ENCODE measurements at regions not wholly inside any gene's neighbourhood (a gene's known extent, or its start where the extent isn't known, plus 50 kb on each side); places are given as distances from the start of the nearest gene placed in this dataset.

DNA sequence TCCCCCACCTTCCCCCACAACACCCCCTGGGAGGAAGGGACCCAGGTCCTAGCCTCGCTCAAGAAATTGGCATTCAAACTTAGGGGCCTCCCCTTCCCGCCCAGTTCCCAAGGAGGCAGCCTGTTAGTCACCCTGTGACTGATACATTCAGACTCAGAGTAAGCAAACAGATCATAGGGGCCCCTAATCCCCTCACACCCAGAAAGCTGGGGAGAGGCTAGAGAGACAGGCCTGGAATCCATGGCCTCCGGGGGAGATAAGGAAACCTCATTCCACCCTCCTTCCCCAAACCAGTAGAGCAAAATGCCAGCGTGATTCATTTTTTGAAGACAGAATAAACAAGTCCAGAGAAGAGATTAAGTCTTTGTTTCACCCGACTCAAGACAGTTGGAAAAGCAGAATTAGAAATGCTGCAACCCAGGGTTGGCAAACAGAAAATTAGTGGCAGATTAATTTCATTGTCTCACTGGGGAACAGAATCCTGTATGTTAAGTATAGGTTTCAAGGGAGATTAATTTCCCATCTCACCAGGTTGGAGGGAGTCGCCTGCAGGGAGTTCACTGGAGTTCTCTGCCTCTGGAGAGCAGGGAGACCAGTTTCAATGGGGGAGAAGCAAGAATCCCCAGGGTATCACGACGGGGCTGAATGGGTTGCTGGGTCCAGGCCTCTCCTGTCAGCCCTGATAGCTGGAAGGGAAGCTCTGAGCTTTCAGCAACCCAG, 268.3 kb downstream of the UACA start:
- no peak overlapping the region for H4K91ac ChIP-seq (replicated peaks; ENCODE audit: insufficient read length, low read length)
- H3K14ac ChIP-seq (ENCODE audit: insufficient read length), result no peak overlapping the region
- H4K5ac ChIP-seq (ENCODE audit: insufficient read length, low read depth, low read length), result no peak overlapping the region
- no peak overlapping the region for H2BK120ac ChIP-seq (replicated peaks; ENCODE audit: low read depth, low read length)
- no peak overlapping the region for H3K4me2 ChIP-seq (ENCODE audit: insufficient read depth in 1 of 2, low read depth in 2 of 2, low read length in 2 of 2)
- no peak overlapping the region for H3K23ac ChIP-seq (ENCODE audit: insufficient read length)
- H4K8ac ChIP-seq (ENCODE audit: extremely low read depth, insufficient read depth, low read length), result no peak overlapping the region
- ChIA-PET CTCF (ENCODE audit: partially characterized antibody) (no interaction called here), POLR2A (ENCODE audit: partially characterized antibody) (no interaction called here)
- no peak overlapping the region for H2BK20ac ChIP-seq (ENCODE audit: low read length)
- H3K27me3 ChIP-seq (replicated peaks in 1 of 4; ENCODE audit: control insufficient read depth in 3 of 4, extremely low read depth in 1 of 4, insufficient read depth in 3 of 4, low read length in 3 of 4), result no peaks in the 10 kb centered on the region
- TF ChIP-seq, protein P1, sequence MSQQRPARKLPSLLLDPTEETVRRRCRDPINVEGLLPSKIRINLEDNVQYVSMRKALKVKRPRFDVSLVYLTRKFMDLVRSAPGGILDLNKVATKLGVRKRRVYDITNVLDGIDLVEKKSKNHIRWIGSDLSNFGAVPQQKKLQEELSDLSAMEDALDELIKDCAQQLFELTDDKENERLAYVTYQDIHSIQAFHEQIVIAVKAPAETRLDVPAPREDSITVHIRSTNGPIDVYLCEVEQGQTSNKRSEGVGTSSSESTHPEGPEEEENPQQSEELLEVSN (IDR thresholded peaks at IDR 0.05), result no peak
- TF ChIP-seq ZNF274 (IDR thresholded peaks at IDR 0.05; ENCODE audit: borderline replicate concordance, extremely low read depth, low read length), result no peak
- no peak overlapping the region for H2BK5ac ChIP-seq (ENCODE audit: low read depth, low read length)
- H3K18ac ChIP-seq (ENCODE audit: extremely low read depth, low read length), result no peak overlapping the region
- 61% methylated on average over 7 of the region's 8 CpGs; no CpG with 5 or more reads in 1 of the 2 experiments for WGBS, 2 experiments (ENCODE audit: extremely low coverage in 1 of 2, insufficient coverage in 1 of 2, insufficient read length in 1 of 2, insufficient replicate concordance in 2 of 2, low coverage in 1 of 2, low lambda C conversion rate in 2 of 2, missing lambda C conversion rate in 1 of 2)
- H2AFZ ChIP-seq (ENCODE audit: low read length), result no peak overlapping the region
- H3K9me3 ChIP-seq (ENCODE audit: insufficient read depth in 2 of 2, low read depth in 1 of 2, low read length in 1 of 2), result no peaks in the 10 kb centered on the region
- DNase-seq (ENCODE audit: low read depth in 1 of 2, low spot score in 2 of 2), result no peak
- no peak overlapping the region for H3K9ac ChIP-seq (replicated peaks in 1 of 4; ENCODE audit: extremely low read depth in 1 of 4, low read depth in 3 of 4, low read length in 3 of 4)
- FAIRE-seq, result no peak
- H2AK5ac ChIP-seq (ENCODE audit: low read depth, low read length), result no peak overlapping the region
- H3K4me3 ChIP-seq (ENCODE audit: extremely low read depth in 1 of 4, insufficient read depth in 2 of 4, low read depth in 3 of 4, low read length in 4 of 4), result no peak overlapping the region
- no peak overlapping the region for H2BK12ac ChIP-seq (ENCODE audit: low read depth, low read length)
- H3K79me2 ChIP-seq (ENCODE audit: control insufficient read depth in 1 of 2, insufficient read depth in 2 of 2, low read length in 2 of 2), result no peaks in the 10 kb centered on the region
- H3K4me1 ChIP-seq (replicated peaks in 1 of 4; ENCODE audit: control insufficient read depth in 3 of 4, insufficient read depth in 4 of 4, low read length in 3 of 4), result no peaks in the 10 kb centered on the region; a peak in 2 of 7 replicates
- no peaks in the 10 kb centered on the region for H4K20me1 ChIP-seq (replicated peaks in 1 of 2; ENCODE audit: control insufficient read depth in 1 of 2, insufficient read depth in 2 of 2, low read length in 2 of 2)
- no peak overlapping the region for H3K4ac ChIP-seq (replicated peaks; ENCODE audit: insufficient read length, low read depth, low read length)
- no peak overlapping the region for H3K56ac ChIP-seq (replicated peaks; ENCODE audit: insufficient read length, low read depth, low read length)
- no peaks in the 10 kb centered on the region for H3K79me1 ChIP-seq (ENCODE audit: low read depth, low read length)
- no peaks in the 10 kb centered on the region for H3K36me3 ChIP-seq (ENCODE audit: control insufficient read depth in 2 of 4, insufficient read depth in 4 of 4, low read length in 3 of 4)
- no peak overlapping the region for H2BK15ac ChIP-seq (ENCODE audit: low read length)
- no peak overlapping the region for H3K27ac ChIP-seq (ENCODE audit: low read depth, low read length)
- no peaks in the 10 kb centered on the region; the same call in 1 of the 2 replicates for H3K23me2 ChIP-seq (ENCODE audit: low read depth, low read length)

Measured in H1 (cell line).